ENCODE measurements at regions not wholly inside any gene's neighbourhood (a gene's known extent, or its start where the extent isn't known, plus 50 kb on each side); places are given as distances from the start of the nearest gene placed in this dataset.

- DNase-seq (ENCODE audit: low read depth in 2 of 2), result no peak
- H3K9me3 ChIP-seq (ENCODE audit: control insufficient read depth, insufficient read depth, low read depth, low read length), result no peaks in the 10 kb centered on the region
- no peaks in the 10 kb centered on the region for H3K79me2 ChIP-seq (ENCODE audit: control insufficient read depth, insufficient read depth, low read length)
- no peak overlapping the region for H3K4me2 ChIP-seq (ENCODE audit: extremely low read depth, insufficient read depth, low read length)
- no peak overlapping the region for H3K4me3 ChIP-seq (replicated peaks in 1 of 4; ENCODE audit: control extremely low read depth in 1 of 4, insufficient read depth in 1 of 4, low read depth in 3 of 4, low read length in 4 of 4)
- H3K27me3 ChIP-seq (ENCODE audit: control insufficient read depth, insufficient read depth, low read length), result no peaks in the 10 kb centered on the region
- no peak overlapping the region for H3K9ac ChIP-seq (ENCODE audit: insufficient read depth, low read length)
- H4K20me1 ChIP-seq (ENCODE audit: control insufficient read depth, extremely low read depth, insufficient read depth, low read length), result no peaks in the 10 kb centered on the region
- no peak overlapping the region for H2AFZ ChIP-seq (ENCODE audit: low read length)
- no peaks in the 10 kb centered on the region for H3K36me3 ChIP-seq (ENCODE audit: control insufficient read depth, insufficient read depth, low read length)
- no peaks in the 10 kb centered on the region for H3K4me1 ChIP-seq (ENCODE audit: control insufficient read depth, extremely low read depth, insufficient read depth, low read length)
- no peak for TF ChIP-seq EZH2 (IDR thresholded peaks at IDR 0.05; ENCODE audit: low read length, missing control alignments)
- TF ChIP-seq CTCF (conservative IDR thresholded peaks at IDR 0.05 in 1 of 2, IDR thresholded peaks at IDR 0.05 in 1 of 2; ENCODE audit: low read depth in 1 of 2, low read length in 2 of 2), result no peak
- H3K27ac ChIP-seq (ENCODE audit: insufficient read depth, low read length), result no peak overlapping the region
Observed at GRCh38 chr11:114953039-114953438, 274.7 kb downstream of the NXPE2 start.

- no peak overlapping the region for H3K27ac ChIP-seq (ENCODE audit: insufficient read depth, low read length)
- H3K4me2 ChIP-seq (ENCODE audit: extremely low read depth, insufficient read depth, low read length), result no peak overlapping the region
- H3K27me3 ChIP-seq (ENCODE audit: control insufficient read depth, insufficient read depth, low read length), result no peaks in the 10 kb centered on the region
- no peak overlapping the region for H3K9ac ChIP-seq (ENCODE audit: insufficient read depth, low read length)
- H4K20me1 ChIP-seq (ENCODE audit: control insufficient read depth, extremely low read depth, insufficient read depth, low read length), result no peaks in the 10 kb centered on the region
- no peak for DNase-seq (ENCODE audit: low read depth in 2 of 2)
- no peak overlapping the region for H2AFZ ChIP-seq (ENCODE audit: low read length)
- TF ChIP-seq CTCF (conservative IDR thresholded peaks at IDR 0.05 in 1 of 2, IDR thresholded peaks at IDR 0.05 in 1 of 2; ENCODE audit: low read depth in 1 of 2, low read length in 2 of 2) (no peak), EZH2 (IDR thresholded peaks at IDR 0.05; ENCODE audit: low read length, missing control alignments) (no peak)
- H3K36me3 ChIP-seq (ENCODE audit: control insufficient read depth, insufficient read depth, low read length), result no peaks in the 10 kb centered on the region
- no peaks in the 10 kb centered on the region for H3K79me2 ChIP-seq (ENCODE audit: control insufficient read depth, insufficient read depth, low read length)
- no peak overlapping the region for H3K4me3 ChIP-seq (replicated peaks in 1 of 4; ENCODE audit: control extremely low read depth in 1 of 4, insufficient read depth in 1 of 4, low read depth in 3 of 4, low read length in 4 of 4)
- H3K9me3 ChIP-seq (ENCODE audit: control insufficient read depth, insufficient read depth, low read depth, low read length), result no peaks in the 10 kb centered on the region
- no peaks in the 10 kb centered on the region for H3K4me1 ChIP-seq (ENCODE audit: control insufficient read depth, extremely low read depth, insufficient read depth, low read length)
Observed at GRCh38 chr11:114955923-114956322, 277.6 kb downstream of the NXPE2 start.

GRCh38 chr11:114956566-114956965, 278.2 kb downstream of the NXPE2 start:
- no peak overlapping the region for H3K27ac ChIP-seq (ENCODE audit: insufficient read depth, low read length)
- no peak overlapping the region for H3K4me3 ChIP-seq (replicated peaks in 1 of 4; ENCODE audit: control extremely low read depth in 1 of 4, insufficient read depth in 1 of 4, low read depth in 3 of 4, low read length in 4 of 4)
- no peaks in the 10 kb centered on the region for H4K20me1 ChIP-seq (ENCODE audit: control insufficient read depth, extremely low read depth, insufficient read depth, low read length)
- H3K4me2 ChIP-seq (ENCODE audit: extremely low read depth, insufficient read depth, low read length), result no peak overlapping the region
- no peak for TF ChIP-seq CTCF (conservative IDR thresholded peaks at IDR 0.05 in 1 of 2, IDR thresholded peaks at IDR 0.05 in 1 of 2; ENCODE audit: low read depth in 1 of 2, low read length in 2 of 2)
- H3K9ac ChIP-seq (ENCODE audit: insufficient read depth, low read length), result no peak overlapping the region
- no peaks in the 10 kb centered on the region for H3K79me2 ChIP-seq (ENCODE audit: control insufficient read depth, insufficient read depth, low read length)
- H3K9me3 ChIP-seq (ENCODE audit: control insufficient read depth, insufficient read depth, low read depth, low read length), result no peaks in the 10 kb centered on the region
- no peaks in the 10 kb centered on the region for H3K27me3 ChIP-seq (ENCODE audit: control insufficient read depth, insufficient read depth, low read length)
- H2AFZ ChIP-seq (ENCODE audit: low read length), result no peak overlapping the region
- H3K4me1 ChIP-seq (ENCODE audit: control insufficient read depth, extremely low read depth, insufficient read depth, low read length), result no peaks in the 10 kb centered on the region
- no peak for DNase-seq (ENCODE audit: low read depth in 2 of 2)
- no peaks in the 10 kb centered on the region for H3K36me3 ChIP-seq (ENCODE audit: control insufficient read depth, insufficient read depth, low read length)
